Keratinocyte (primary cell): ENCODE measurements at regions not wholly inside any gene's neighbourhood (a gene's known extent, or its start where the extent isn't known, plus 50 kb on each side); places are given as distances from the start of the nearest gene placed in this dataset.

Experiments used
- EZH2 ChIP-seq: IDR thresholded peaks from one replicate; pipeline ENCODE4 v1.6.1; 2012; ENCODE audit warnings: inconsistent platforms, mild to moderate bottlenecking, low read length, moderate library complexity
- TF ChIP-seq, protein P1 (sequence below), 3 experiments: IDR thresholded peaks in 1 of 3; conservative IDR thresholded peaks in 1 of 3; optimal IDR thresholded peaks in 1 of 3; 2 replicates in 2 of 3; 3 replicates in 1 of 3; pipeline versions ENCODE3 to v1.5.1; 2011; ENCODE audit warnings: low read length in 3 of 3, mild to moderate bottlenecking in 3 of 3, moderate library complexity in 2 of 3, control low read depth in 1 of 3, inconsistent platforms in 1 of 3; ENCODE audit not compliant: insufficient read depth in 2 of 3; ENCODE audit errors: extremely low read depth in 1 of 3

DNA sequence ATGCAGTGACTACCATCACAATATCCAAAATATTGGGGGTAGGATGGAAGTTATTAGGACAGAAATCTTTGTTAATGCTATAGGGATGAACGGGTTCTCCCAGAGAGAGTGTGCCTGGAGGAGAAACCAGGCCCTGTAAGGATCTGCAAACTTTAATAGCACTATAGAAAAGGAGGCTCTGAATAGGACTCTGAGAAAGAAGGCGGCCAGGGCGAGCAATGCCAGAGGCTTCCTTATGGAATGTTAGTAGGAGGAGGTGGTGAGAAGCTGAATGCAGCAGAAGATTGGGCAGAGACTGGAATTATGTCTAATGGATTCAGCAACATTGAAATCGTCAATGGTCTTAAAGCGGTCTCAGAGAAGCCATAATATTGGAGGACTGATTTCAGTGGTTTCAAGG lies 84.6 kb upstream of the SYNDIG1 start:
- TF ChIP-seq, protein P1, sequence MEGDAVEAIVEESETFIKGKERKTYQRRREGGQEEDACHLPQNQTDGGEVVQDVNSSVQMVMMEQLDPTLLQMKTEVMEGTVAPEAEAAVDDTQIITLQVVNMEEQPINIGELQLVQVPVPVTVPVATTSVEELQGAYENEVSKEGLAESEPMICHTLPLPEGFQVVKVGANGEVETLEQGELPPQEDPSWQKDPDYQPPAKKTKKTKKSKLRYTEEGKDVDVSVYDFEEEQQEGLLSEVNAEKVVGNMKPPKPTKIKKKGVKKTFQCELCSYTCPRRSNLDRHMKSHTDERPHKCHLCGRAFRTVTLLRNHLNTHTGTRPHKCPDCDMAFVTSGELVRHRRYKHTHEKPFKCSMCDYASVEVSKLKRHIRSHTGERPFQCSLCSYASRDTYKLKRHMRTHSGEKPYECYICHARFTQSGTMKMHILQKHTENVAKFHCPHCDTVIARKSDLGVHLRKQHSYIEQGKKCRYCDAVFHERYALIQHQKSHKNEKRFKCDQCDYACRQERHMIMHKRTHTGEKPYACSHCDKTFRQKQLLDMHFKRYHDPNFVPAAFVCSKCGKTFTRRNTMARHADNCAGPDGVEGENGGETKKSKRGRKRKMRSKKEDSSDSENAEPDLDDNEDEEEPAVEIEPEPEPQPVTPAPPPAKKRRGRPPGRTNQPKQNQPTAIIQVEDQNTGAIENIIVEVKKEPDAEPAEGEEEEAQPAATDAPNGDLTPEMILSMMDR (optimal IDR thresholded peaks at IDR 0.05 in 1 of 3, IDR thresholded peaks at IDR 0.05 in 1 of 3, conservative IDR thresholded peaks at IDR 0.05 in 1 of 3; ENCODE audit: extremely low read depth in 1 of 3, insufficient read depth in 2 of 3, low read length in 3 of 3), result no peak
- TF ChIP-seq EZH2, result no peak
